Mesothelial cell of epicardium (in vitro differentiated cells): ENCODE measurements at regions not wholly inside any gene's neighbourhood (a gene's known extent, or its start where the extent isn't known, plus 50 kb on each side); places are given as distances from the start of the nearest gene placed in this dataset. TPM values are rescaled to one million over a fixed set of nuclear protein-coding genes. Genes with fewer than 3 reads are reported as not detected.

ENCODE experiments used
- DNase-seq, 2 experiments: peaks; one replicate each; pipeline ENCODE4 v3.0.0; 2021; ENCODE audit warnings: low spot score in 2 of 2; ENCODE audit not compliant: unreplicated experiment in 2 of 2
- H3K27ac Mint-ChIP-seq: 2 replicates; pipeline ENCODE4 v1.8.0; 2021; ENCODE audit warnings: mixed read lengths
- H3K27me3 Mint-ChIP-seq: 2 replicates; pipeline ENCODE4 v1.8.0; 2021; ENCODE audit warnings: low read depth, mixed read lengths
- H3K36me3 Mint-ChIP-seq: 2 replicates; pipeline ENCODE4 v1.8.0; 2021; ENCODE audit warnings: mixed read lengths
- H3K4me1 Mint-ChIP-seq: 2 replicates; pipeline ENCODE4 v1.8.0; 2021; ENCODE audit warnings: mixed read lengths
- H3K4me3 Mint-ChIP-seq: 2 replicates; pipeline ENCODE4 v1.8.0; 2021; ENCODE audit warnings: mild to moderate bottlenecking, moderate library complexity, mixed read lengths
- H3K9me3 Mint-ChIP-seq: 2 replicates; pipeline ENCODE4 v1.8.0; 2021; ENCODE audit warnings: mixed read lengths
- microRNA-seq: library from miRNA; unstranded; fragments of <30 nt; microRNA quantifications from one replicate; pipeline ENCODE4 v1.2.0, GENCODE V29; 2021; ENCODE audit warnings: inconsistent platforms, mixed read lengths
- TF ChIP-seq, protein P1 (sequence below): fragments of 200-600 bp; sonication (generic); IDR thresholded peaks from one replicate; pipeline ENCODE4 v1.5.0; 2021; ENCODE audit warnings: antibody characterized with exemption; ENCODE audit not compliant: unreplicated experiment

DNA sequence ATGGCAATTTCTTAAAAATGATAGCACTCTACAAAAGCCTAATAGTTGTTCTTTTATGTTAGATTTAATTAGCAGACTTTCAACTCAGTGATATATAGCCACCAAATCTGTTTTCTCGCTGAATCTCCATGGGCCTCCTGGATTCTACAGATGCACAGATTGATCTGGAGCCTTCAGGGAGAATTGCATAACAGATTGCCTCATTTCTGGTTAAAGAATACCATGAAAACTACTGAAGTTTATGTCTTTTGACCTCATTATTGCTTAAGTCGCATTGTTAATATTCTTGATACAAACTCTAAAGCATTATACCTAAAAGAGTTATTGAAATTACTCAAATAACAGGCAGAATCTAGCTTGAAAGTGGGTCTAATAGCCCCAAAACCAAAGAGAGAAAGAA is 53.7 kb upstream of the PRR20A start:
- Mint-ChIP-seq H3K36me3 (no peaks in the 10 kb centered on the region), H3K27ac (no peak overlapping the region), H3K9me3 (peaks cover 4% of the 10 kb centered on the region), H3K4me1 (no peaks in the 10 kb centered on the region), H3K4me3 (no peak overlapping the region), H3K27me3 (no peaks in the 10 kb centered on the region)
- TF ChIP-seq, protein P1, sequence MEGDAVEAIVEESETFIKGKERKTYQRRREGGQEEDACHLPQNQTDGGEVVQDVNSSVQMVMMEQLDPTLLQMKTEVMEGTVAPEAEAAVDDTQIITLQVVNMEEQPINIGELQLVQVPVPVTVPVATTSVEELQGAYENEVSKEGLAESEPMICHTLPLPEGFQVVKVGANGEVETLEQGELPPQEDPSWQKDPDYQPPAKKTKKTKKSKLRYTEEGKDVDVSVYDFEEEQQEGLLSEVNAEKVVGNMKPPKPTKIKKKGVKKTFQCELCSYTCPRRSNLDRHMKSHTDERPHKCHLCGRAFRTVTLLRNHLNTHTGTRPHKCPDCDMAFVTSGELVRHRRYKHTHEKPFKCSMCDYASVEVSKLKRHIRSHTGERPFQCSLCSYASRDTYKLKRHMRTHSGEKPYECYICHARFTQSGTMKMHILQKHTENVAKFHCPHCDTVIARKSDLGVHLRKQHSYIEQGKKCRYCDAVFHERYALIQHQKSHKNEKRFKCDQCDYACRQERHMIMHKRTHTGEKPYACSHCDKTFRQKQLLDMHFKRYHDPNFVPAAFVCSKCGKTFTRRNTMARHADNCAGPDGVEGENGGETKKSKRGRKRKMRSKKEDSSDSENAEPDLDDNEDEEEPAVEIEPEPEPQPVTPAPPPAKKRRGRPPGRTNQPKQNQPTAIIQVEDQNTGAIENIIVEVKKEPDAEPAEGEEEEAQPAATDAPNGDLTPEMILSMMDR, result no peak
- no peak for DNase-seq

Small RNA genes in the stretch of these regions (microRNA-seq; reads per million reads assigned to microRNA genes)
- gene MIR1297 (not detected), gene MIR5007 (not detected)
